ENCODE measurements at regions not wholly inside any gene's neighbourhood (a gene's known extent, or its start where the extent isn't known, plus 50 kb on each side); places are given as distances from the start of the nearest gene placed in this dataset.

DNA sequence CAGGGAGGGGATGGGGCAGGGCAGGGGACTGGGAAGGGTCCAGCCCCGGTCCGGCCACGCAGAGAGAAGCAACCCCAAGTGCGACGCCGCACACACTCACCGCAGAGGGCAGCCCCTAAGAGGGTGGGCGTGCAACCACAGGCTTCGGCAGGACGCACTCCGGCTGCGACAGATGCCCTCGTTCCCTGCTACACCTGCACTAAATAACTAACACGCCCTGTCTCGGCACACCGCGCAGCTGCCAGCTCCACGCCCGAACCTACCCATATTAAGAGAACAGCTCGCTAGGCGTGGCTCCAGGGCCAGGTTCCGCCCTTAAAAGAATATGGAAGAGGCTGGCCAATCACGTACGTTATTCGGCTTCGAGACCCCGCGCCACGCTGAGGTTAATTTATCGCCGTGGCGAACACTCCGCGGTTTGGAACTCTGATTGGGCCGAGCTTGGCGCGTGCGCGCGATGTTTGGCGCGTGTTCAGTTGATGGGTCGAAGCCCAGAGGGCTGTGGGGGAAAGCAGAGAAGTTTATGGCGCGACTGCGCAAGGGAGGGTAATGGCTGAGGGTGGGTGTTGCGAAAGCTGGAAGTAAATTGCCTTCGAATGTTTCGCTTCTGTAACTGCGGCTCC, 91.1 kb downstream of the OR13A1 start:
- no peak for TF ChIP-seq POLR2AphosphoS5 (IDR thresholded peaks at IDR 0.05; ENCODE audit: low read depth)
- TF ChIP-seq, protein P1, sequence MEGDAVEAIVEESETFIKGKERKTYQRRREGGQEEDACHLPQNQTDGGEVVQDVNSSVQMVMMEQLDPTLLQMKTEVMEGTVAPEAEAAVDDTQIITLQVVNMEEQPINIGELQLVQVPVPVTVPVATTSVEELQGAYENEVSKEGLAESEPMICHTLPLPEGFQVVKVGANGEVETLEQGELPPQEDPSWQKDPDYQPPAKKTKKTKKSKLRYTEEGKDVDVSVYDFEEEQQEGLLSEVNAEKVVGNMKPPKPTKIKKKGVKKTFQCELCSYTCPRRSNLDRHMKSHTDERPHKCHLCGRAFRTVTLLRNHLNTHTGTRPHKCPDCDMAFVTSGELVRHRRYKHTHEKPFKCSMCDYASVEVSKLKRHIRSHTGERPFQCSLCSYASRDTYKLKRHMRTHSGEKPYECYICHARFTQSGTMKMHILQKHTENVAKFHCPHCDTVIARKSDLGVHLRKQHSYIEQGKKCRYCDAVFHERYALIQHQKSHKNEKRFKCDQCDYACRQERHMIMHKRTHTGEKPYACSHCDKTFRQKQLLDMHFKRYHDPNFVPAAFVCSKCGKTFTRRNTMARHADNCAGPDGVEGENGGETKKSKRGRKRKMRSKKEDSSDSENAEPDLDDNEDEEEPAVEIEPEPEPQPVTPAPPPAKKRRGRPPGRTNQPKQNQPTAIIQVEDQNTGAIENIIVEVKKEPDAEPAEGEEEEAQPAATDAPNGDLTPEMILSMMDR (IDR thresholded peaks at IDR 0.05; ENCODE audit: insufficient read depth, low read length), result no peak
- TF ChIP-seq, protein P2, sequence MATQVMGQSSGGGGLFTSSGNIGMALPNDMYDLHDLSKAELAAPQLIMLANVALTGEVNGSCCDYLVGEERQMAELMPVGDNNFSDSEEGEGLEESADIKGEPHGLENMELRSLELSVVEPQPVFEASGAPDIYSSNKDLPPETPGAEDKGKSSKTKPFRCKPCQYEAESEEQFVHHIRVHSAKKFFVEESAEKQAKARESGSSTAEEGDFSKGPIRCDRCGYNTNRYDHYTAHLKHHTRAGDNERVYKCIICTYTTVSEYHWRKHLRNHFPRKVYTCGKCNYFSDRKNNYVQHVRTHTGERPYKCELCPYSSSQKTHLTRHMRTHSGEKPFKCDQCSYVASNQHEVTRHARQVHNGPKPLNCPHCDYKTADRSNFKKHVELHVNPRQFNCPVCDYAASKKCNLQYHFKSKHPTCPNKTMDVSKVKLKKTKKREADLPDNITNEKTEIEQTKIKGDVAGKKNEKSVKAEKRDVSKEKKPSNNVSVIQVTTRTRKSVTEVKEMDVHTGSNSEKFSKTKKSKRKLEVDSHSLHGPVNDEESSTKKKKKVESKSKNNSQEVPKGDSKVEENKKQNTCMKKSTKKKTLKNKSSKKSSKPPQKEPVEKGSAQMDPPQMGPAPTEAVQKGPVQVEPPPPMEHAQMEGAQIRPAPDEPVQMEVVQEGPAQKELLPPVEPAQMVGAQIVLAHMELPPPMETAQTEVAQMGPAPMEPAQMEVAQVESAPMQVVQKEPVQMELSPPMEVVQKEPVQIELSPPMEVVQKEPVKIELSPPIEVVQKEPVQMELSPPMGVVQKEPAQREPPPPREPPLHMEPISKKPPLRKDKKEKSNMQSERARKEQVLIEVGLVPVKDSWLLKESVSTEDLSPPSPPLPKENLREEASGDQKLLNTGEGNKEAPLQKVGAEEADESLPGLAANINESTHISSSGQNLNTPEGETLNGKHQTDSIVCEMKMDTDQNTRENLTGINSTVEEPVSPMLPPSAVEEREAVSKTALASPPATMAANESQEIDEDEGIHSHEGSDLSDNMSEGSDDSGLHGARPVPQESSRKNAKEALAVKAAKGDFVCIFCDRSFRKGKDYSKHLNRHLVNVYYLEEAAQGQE (IDR thresholded peaks at IDR 0.05; ENCODE audit: insufficient replicate concordance, low read depth), result no peak

Data from HL-60 (cell line).